Loucy (cell line): ENCODE measurements at regions not wholly inside any gene's neighbourhood (a gene's known extent, or its start where the extent isn't known, plus 50 kb on each side); places are given as distances from the start of the nearest gene placed in this dataset.

ENCODE experiments used
- CTCF ChIP-seq: fragments of 200-600 bp; sonication (generic); conservative IDR thresholded peaks from 2 replicates; pipeline ENCODE4 v1.5.1; 2014; ENCODE audit warnings: mild to moderate bottlenecking, antibody characterized with exemption, low read length
- EZH2phosphoT487 ChIP-seq: fragments of 200-600 bp; IDR thresholded peaks from 2 replicates; pipeline ENCODE4 v1.6.1; 2018; ENCODE audit warnings: antibody characterized with exemption, mild to moderate bottlenecking, moderate library complexity, borderline replicate concordance

- TF ChIP-seq CTCF (no peak), EZH2phosphoT487 (no peak)
Measured at GRCh38 chr5:53211799-53212198, 102.2 kb upstream of the MOCS2 start.
